PC-3 (cell line): ENCODE measurements at regions not wholly inside any gene's neighbourhood (a gene's known extent, or its start where the extent isn't known, plus 50 kb on each side); places are given as distances from the start of the nearest gene placed in this dataset.

ENCODE experiments used
- CTCF ChIP-seq: fragments of 300-600 bp; sonication (generic); conservative IDR thresholded peaks from 2 replicates; pipeline ENCODE4 v1.5.1; 2017; ENCODE audit warnings: antibody characterized with exemption, low read depth, mild to moderate bottlenecking, low read length
- EZH2phosphoT487 ChIP-seq: fragments of 300-600 bp; sonication (generic); IDR thresholded peaks from 2 replicates; pipeline ENCODE4 v1.6.1; 2018; ENCODE audit warnings: mild to moderate bottlenecking, antibody characterized with exemption, low read length, borderline replicate concordance

GRCh38 chr21:34261841-34262468, 101.9 kb upstream of the KCNE2 start:
- TF ChIP-seq EZH2phosphoT487 (no peak), CTCF (no peak)
